ENCODE measurements at regions not wholly inside any gene's neighbourhood (a gene's known extent, or its start where the extent isn't known, plus 50 kb on each side); places are given as distances from the start of the nearest gene placed in this dataset.

GRCh38 chr10:78964952-78965633, 103.7 kb upstream of the ZMIZ1 start:
- H3K4me3 ChIP-seq: no peak overlapping the region
- intact Hi-C loops (cut with DNase I; ENCODE audit: low total_unique reads): loop anchor here (10.0 kb wide), 1 partner anchor 230 kb away; no protein-coding TSS in a partner anchor
- no peaks in the 10 kb centered on the region for H3K27me3 ChIP-seq
- no peak for TF ChIP-seq POLR2A (IDR thresholded peaks at IDR 0.05)
- TF ChIP-seq CTCF (IDR thresholded peaks at IDR 0.05): no peak
- DNase-seq: peak; percentile 85
- H3K4me1 ChIP-seq: peaks cover 8% of the 10 kb centered on the region
- H3K27ac ChIP-seq: no peak overlapping the region
- no peaks in the 10 kb centered on the region for H3K9me3 ChIP-seq
- WGBS, 2 donors: 60 to 68% methylated on average over 11 to 15 of the region's 17 CpGs
- no peaks in the 10 kb centered on the region for H3K36me3 ChIP-seq (ENCODE audit: low read depth, missing control alignments)

GRCh38 chr10:78966182-78966787, 102.5 kb upstream of the ZMIZ1 start:
- Histone ChIP-seq H3K36me3 (ENCODE audit: low read depth, missing control alignments) (no peaks in the 10 kb centered on the region), H3K9me3 (no peaks in the 10 kb centered on the region), H3K27ac (no peak overlapping the region), H3K4me1 (no peaks in the 10 kb centered on the region), H3K4me3 (no peak overlapping the region), H3K27me3 (no peaks in the 10 kb centered on the region)
- WGBS, 2 donors: 93% methylated on average over 11 of the region's 11 CpGs
- TF ChIP-seq CTCF (IDR thresholded peaks at IDR 0.05): no peak
- no peak for TF ChIP-seq POLR2A (IDR thresholded peaks at IDR 0.05)
- no peak for DNase-seq
- intact Hi-C loops (cut with DNase I; ENCODE audit: low total_unique reads): loop anchor here (10.0 kb wide), 1 partner anchor 229 kb away; no protein-coding TSS in a partner anchor

GRCh38 chr10:78966844-78967488, 101.8 kb upstream of the ZMIZ1 start:
- no peak for DNase-seq
- Histone ChIP-seq H3K27me3 (no peaks in the 10 kb centered on the region), H3K4me1 (peaks cover 4% of the 10 kb centered on the region), H3K9me3 (no peaks in the 10 kb centered on the region), H3K27ac (no peak overlapping the region), H3K4me3 (no peak overlapping the region), H3K36me3 (ENCODE audit: low read depth, missing control alignments) (no peaks in the 10 kb centered on the region)
- 92 to 97% methylated on average over 8 of the region's 8 CpGs for WGBS, 2 donors
- intact Hi-C loops (cut with DNase I; ENCODE audit: low total_unique reads): loop anchor here (10.0 kb wide), 1 partner anchor 228 kb away; no protein-coding TSS in a partner anchor
- TF ChIP-seq CTCF (IDR thresholded peaks at IDR 0.05) (no peak), POLR2A (IDR thresholded peaks at IDR 0.05) (no peak)

GRCh38 chr10:78968300-78968942, 100.3 kb upstream of the ZMIZ1 start:
- H3K4me3 ChIP-seq: no peak overlapping the region
- no peaks in the 10 kb centered on the region for H3K27me3 ChIP-seq
- peaks cover 18% of the 10 kb centered on the region for H3K4me1 ChIP-seq
- WGBS, 2 donors: 80 to 88% methylated on average over 8 to 9 of the region's 9 CpGs
- TF ChIP-seq POLR2A (IDR thresholded peaks at IDR 0.05) (no peak), CTCF (IDR thresholded peaks at IDR 0.05) (no peak)
- no peak overlapping the region for H3K27ac ChIP-seq
- DNase-seq: no peak
- intact Hi-C loops (cut with DNase I; ENCODE audit: low total_unique reads): loop anchor here (10.0 kb wide), 1 partner anchor 226 kb away; no protein-coding TSS in a partner anchor
- no peaks in the 10 kb centered on the region for H3K9me3 ChIP-seq
- H3K36me3 ChIP-seq (ENCODE audit: low read depth, missing control alignments): no peaks in the 10 kb centered on the region

Measured in testis (tissue), 2 donors.